GM19395 (cell line): ENCODE measurements at regions not wholly inside any gene's neighbourhood (a gene's known extent, or its start where the extent isn't known, plus 50 kb on each side); places are given as distances from the start of the nearest gene placed in this dataset.
A peak's percentile ranks its signal among the peaks of the same experiment; 100 is the strongest.
"Not testable (repeated sequence)": the region's sequence is repeated elsewhere in the genome, so short reads cannot be mapped to it uniquely, and the experiment has no call there.

Experiments used
- ATAC-seq: cut with Tn5 transposase; IDR thresholded peaks from one replicate; pipeline ENCODE4 v1.9.1; 2021; ENCODE audit warnings: mild to moderate bottlenecking, moderate library complexity; ENCODE audit not compliant: unreplicated experiment

GRCh38 chr14:39628087-39628486 lies 195.9 kb upstream of the FBXO33 start:
- no peak for ATAC-seq

GRCh38 chr14:39626589-39627576 lies 194.7 kb upstream of the FBXO33 start:
- ATAC-seq: no peak

GRCh38 chr14:39621678-39622077 lies 189.4 kb upstream of the FBXO33 start:
- no peak for ATAC-seq

- ATAC-seq: no peak
Observed at GRCh38 chr14:39621223-39621622, 189.0 kb upstream of the FBXO33 start.

- no peak for ATAC-seq
Observed at GRCh38 chr14:39617537-39617936, 185.3 kb upstream of the FBXO33 start.

- no peak for ATAC-seq
Observed at GRCh38 chr14:39615352-39615751, 183.1 kb upstream of the FBXO33 start.

GRCh38 chr14:39614297-39614923 lies 182.2 kb upstream of the FBXO33 start:
- ATAC-seq: no peak

GRCh38 chr14:39609119-39609518 lies 176.9 kb upstream of the FBXO33 start:
- ATAC-seq: no peak

GRCh38 chr14:39607978-39608377 lies 175.7 kb upstream of the FBXO33 start:
- no peak for ATAC-seq

GRCh38 chr14:39603942-39604341 lies 171.7 kb upstream of the FBXO33 start:
- ATAC-seq: no peak

- ATAC-seq: no peak
Observed at GRCh38 chr14:39593377-39593776, 161.1 kb upstream of the FBXO33 start.

GRCh38 chr14:39592116-39592789 lies 160.0 kb upstream of the FBXO33 start:
- ATAC-seq: no peak

GRCh38 chr14:39589882-39590281 lies 157.6 kb upstream of the FBXO33 start:
- not testable (repeated sequence) for ATAC-seq

- ATAC-seq: no peak
Observed at GRCh38 chr14:39582028-39582654, 149.9 kb upstream of the FBXO33 start.

GRCh38 chr14:39581474-39581873 lies 149.2 kb upstream of the FBXO33 start:
- no peak for ATAC-seq

GRCh38 chr14:39580696-39581095 lies 148.5 kb upstream of the FBXO33 start:
- no peak for ATAC-seq

- ATAC-seq: no peak
Observed at GRCh38 chr14:39576736-39577135, 144.5 kb upstream of the FBXO33 start.

- no peak for ATAC-seq
Observed at GRCh38 chr14:39576258-39576657, 144.0 kb upstream of the FBXO33 start.

GRCh38 chr14:39568809-39569538 lies 136.7 kb upstream of the FBXO33 start:
- ATAC-seq: peak; percentile 61

- no peak for ATAC-seq
Observed at GRCh38 chr14:39566795-39567194, 134.6 kb upstream of the FBXO33 start.
